HG03066 (cell line): ENCODE measurements at regions not wholly inside any gene's neighbourhood (a gene's known extent, or its start where the extent isn't known, plus 50 kb on each side); places are given as distances from the start of the nearest gene placed in this dataset.

Experiments
- ATAC-seq: cut with Tn5 transposase; IDR thresholded peaks from one replicate; pipeline ENCODE4 v1.9.1; 2021; ENCODE audit warnings: low read depth; ENCODE audit not compliant: unreplicated experiment

GRCh38 chr1:103180660-103181059, 72.3 kb upstream of the COL11A1 start:
- no peak for ATAC-seq

GRCh38 chr1:103177108-103177775, 68.9 kb upstream of the COL11A1 start:
- no peak for ATAC-seq

GRCh38 chr1:103171041-103171590, 62.8 kb upstream of the COL11A1 start:
- ATAC-seq = no peak

- ATAC-seq = no peak
These were observed 62.3 kb upstream of the COL11A1 start for GRCh38 chr1:103170609-103171008.

- no peak for ATAC-seq
These were observed 54.0 kb upstream of the COL11A1 start for GRCh38 chr1:103162360-103162759.

- ATAC-seq = no peak
These were observed 52.0 kb upstream of the COL11A1 start for GRCh38 chr1:103160281-103160680.
